ENCODE measurements at regions not wholly inside any gene's neighbourhood (a gene's known extent, or its start where the extent isn't known, plus 50 kb on each side); places are given as distances from the start of the nearest gene placed in this dataset.
A peak's percentile ranks its signal among the peaks of the same experiment; 100 is the strongest.

DNA sequence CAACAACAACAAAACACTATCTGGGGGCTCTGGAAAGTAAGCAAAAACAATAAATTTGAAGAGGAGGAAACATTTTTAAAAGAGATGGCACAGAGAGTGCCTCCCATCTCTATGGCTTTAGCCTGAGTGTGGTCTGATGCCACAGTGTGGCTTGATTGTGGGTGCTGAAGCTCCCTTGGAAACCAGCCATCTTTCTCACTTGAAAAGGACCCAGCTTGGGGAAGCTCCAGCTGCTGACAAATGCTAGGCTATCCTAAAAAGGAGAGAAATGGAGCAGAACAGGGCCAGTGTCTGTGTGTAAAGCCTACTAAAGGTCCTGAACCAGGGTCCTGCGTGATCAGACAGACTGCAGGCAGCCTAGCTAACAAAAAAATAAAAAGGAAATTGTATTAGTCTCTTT is 642.0 kb upstream of the PTBP2 start:
- Histone ChIP-seq H2AFZ (no peak overlapping the region), H3K9me2 (ENCODE audit: insufficient read depth) (no peaks in the 10 kb centered on the region), H3K27me3 (replicated peaks; ENCODE audit: insufficient read depth) (no peaks in the 10 kb centered on the region), H3K27ac (no peak overlapping the region), H3K79me2 (ENCODE audit: insufficient read depth) (no peaks in the 10 kb centered on the region), H4K20me1 (ENCODE audit: insufficient read depth) (no peaks in the 10 kb centered on the region), H3K4me3 (no peak overlapping the region), H3K4me2 (ENCODE audit: unreplicated experiment) (no peak overlapping the region), H3K4me1 (ENCODE audit: insufficient read depth) (no peaks in the 10 kb centered on the region), H3K36me3 (ENCODE audit: low read depth) (no peaks in the 10 kb centered on the region), H3F3A (ENCODE audit: insufficient read depth) (no peaks in the 10 kb centered on the region), H3K9ac (no peak overlapping the region), H3K9me3 (ENCODE audit: low read depth) (no peaks in the 10 kb centered on the region)
- WGBS, 2 experiments (ENCODE audit: low coverage in 1 of 2, low lambda C conversion rate in 2 of 2, missing lambda C conversion rate in 2 of 2) = 58 to 93% methylated on average over 1 of the region's 1 CpG
- no peak for TF ChIP-seq EZH2 (IDR thresholded peaks at IDR 0.05; ENCODE audit: insufficient read depth, poor library complexity, severe bottlenecking)
- TF ChIP-seq EZH2phosphoT487 (IDR thresholded peaks at IDR 0.05; ENCODE audit: insufficient read depth, low read depth) = no peak
- DNase-seq = no peak
- in situ Hi-C loops (cut with MboI) = no loop called here

DNA sequence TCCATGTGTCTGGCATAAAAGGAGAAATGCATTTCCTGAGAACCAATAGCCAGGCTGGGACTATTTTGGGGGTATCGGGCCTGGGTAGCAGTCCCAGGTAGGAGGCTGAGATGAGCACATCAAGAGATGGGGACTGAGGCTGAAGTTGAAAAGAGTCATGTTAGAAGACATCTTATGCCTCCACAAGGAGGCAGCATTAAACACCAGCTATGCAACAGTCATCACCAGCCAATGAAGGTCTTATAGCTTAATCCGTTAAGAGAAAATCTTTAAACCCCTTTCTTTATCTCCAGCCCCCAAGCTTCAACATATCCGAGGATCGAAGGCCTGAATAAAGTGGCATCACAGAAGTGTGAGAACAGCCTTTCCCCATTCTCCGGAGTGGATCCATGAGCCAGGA is 640.7 kb upstream of the PTBP2 start:
- no peak for TF ChIP-seq EZH2phosphoT487 (IDR thresholded peaks at IDR 0.05; ENCODE audit: insufficient read depth, low read depth)
- no peak for TF ChIP-seq EZH2 (IDR thresholded peaks at IDR 0.05; ENCODE audit: insufficient read depth, poor library complexity, severe bottlenecking)
- H3F3A ChIP-seq (ENCODE audit: insufficient read depth) = no peaks in the 10 kb centered on the region
- no peaks in the 10 kb centered on the region for H3K36me3 ChIP-seq (ENCODE audit: low read depth)
- H3K4me2 ChIP-seq (ENCODE audit: unreplicated experiment) = no peak overlapping the region
- no peak overlapping the region for H3K9ac ChIP-seq
- H2AFZ ChIP-seq = no peak overlapping the region
- peak; percentile 14 for DNase-seq
- H3K27me3 ChIP-seq (replicated peaks; ENCODE audit: insufficient read depth) = no peaks in the 10 kb centered on the region
- no peaks in the 10 kb centered on the region for H3K4me1 ChIP-seq (ENCODE audit: insufficient read depth)
- no peaks in the 10 kb centered on the region for H4K20me1 ChIP-seq (ENCODE audit: insufficient read depth)
- in situ Hi-C loops (cut with MboI) = no loop called here
- 82% methylated on average over 5 of the region's 5 CpGs for WGBS, 2 experiments (ENCODE audit: low coverage in 1 of 2, low lambda C conversion rate in 2 of 2, missing lambda C conversion rate in 2 of 2)
- no peak overlapping the region for H3K27ac ChIP-seq
- no peaks in the 10 kb centered on the region for H3K9me3 ChIP-seq (ENCODE audit: low read depth)
- H3K79me2 ChIP-seq (ENCODE audit: insufficient read depth) = no peaks in the 10 kb centered on the region
- H3K4me3 ChIP-seq = no peak overlapping the region
- H3K9me2 ChIP-seq (ENCODE audit: insufficient read depth) = no peaks in the 10 kb centered on the region

DNA sequence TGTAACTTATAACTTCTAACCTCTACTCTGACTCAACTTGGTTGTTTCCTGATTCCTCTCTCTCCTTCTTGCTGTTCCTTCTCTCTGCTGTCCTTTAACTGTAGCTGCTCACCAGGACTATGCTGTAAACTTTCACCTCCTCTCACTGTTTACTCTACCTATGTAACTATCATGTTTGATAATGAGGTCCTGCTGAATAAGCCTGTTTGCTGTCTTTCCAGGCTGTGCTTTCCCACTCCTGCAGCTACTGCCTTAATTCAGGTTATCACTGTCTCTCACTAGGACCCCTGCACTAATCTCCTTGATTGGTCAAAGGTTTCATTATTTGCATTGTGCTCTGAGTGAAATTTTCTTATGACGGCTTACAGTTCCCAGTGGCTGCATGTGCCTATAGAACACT is 633.9 kb upstream of the PTBP2 start:
- WGBS, 2 experiments (ENCODE audit: low coverage in 1 of 2, low lambda C conversion rate in 2 of 2, missing lambda C conversion rate in 2 of 2) = 80 to 86% methylated on average over 1 of the region's 1 CpG
- in situ Hi-C loops (cut with MboI) = no loop called here
- H3K9me3 ChIP-seq (ENCODE audit: low read depth) = no peaks in the 10 kb centered on the region

DNA sequence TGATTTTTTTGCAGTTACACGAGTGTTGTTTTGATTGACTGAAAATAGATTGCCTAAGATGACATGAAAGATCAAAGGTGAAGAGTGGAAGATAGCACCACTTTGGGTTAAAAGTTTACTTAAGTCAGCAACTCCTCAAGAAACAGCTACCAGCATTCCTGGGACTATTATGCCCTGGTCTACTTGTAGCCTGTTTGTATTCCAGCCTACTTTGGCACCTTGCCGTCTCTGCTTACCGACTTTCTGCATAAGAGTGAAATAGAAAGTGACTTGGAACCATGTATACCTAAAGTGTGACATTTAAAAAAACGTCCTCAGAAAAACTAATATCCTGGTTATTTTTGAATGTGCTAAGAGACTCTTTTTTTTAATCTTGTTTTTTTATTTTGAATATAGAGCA is 631.5 kb upstream of the PTBP2 start:
- Histone ChIP-seq H3K36me3 (ENCODE audit: low read depth) (no peaks in the 10 kb centered on the region), H3K4me2 (ENCODE audit: unreplicated experiment) (no peak overlapping the region), H3K27me3 (replicated peaks; ENCODE audit: insufficient read depth) (no peaks in the 10 kb centered on the region), H4K20me1 (ENCODE audit: insufficient read depth) (no peaks in the 10 kb centered on the region), H3K9ac (no peak overlapping the region), H3K27ac (no peak overlapping the region), H3K79me2 (ENCODE audit: insufficient read depth) (no peaks in the 10 kb centered on the region), H3K4me3 (no peak overlapping the region), H3K9me2 (ENCODE audit: insufficient read depth) (no peaks in the 10 kb centered on the region), H3K4me1 (ENCODE audit: insufficient read depth) (no peaks in the 10 kb centered on the region), H3K9me3 (ENCODE audit: low read depth) (no peaks in the 10 kb centered on the region), H2AFZ (no peak overlapping the region), H3F3A (ENCODE audit: insufficient read depth) (no peaks in the 10 kb centered on the region)
- in situ Hi-C loops (cut with MboI) = no loop called here
- TF ChIP-seq EZH2 (IDR thresholded peaks at IDR 0.05; ENCODE audit: insufficient read depth, poor library complexity, severe bottlenecking) (no peak), EZH2phosphoT487 (IDR thresholded peaks at IDR 0.05; ENCODE audit: insufficient read depth, low read depth) (no peak)
- DNase-seq = no peak
- WGBS, 2 experiments (ENCODE audit: low coverage in 1 of 2, low lambda C conversion rate in 2 of 2, missing lambda C conversion rate in 2 of 2) = 42 to 47% methylated on average over 4 of the region's 4 CpGs

More for the DNA sequence above, 633.9 kb upstream of the PTBP2 start:
- Histone ChIP-seq H3K9me2 (ENCODE audit: insufficient read depth) (no peaks in the 10 kb centered on the region), H2AFZ (no peak overlapping the region), H3F3A (ENCODE audit: insufficient read depth) (no peaks in the 10 kb centered on the region), H3K4me3 (no peak overlapping the region), H3K27ac (no peak overlapping the region), H3K27me3 (replicated peaks; ENCODE audit: insufficient read depth) (no peaks in the 10 kb centered on the region), H3K4me1 (ENCODE audit: insufficient read depth) (no peaks in the 10 kb centered on the region), H4K20me1 (ENCODE audit: insufficient read depth) (no peaks in the 10 kb centered on the region), H3K9ac (no peak overlapping the region), H3K36me3 (ENCODE audit: low read depth) (no peaks in the 10 kb centered on the region), H3K4me2 (ENCODE audit: unreplicated experiment) (no peak overlapping the region), H3K79me2 (ENCODE audit: insufficient read depth) (no peaks in the 10 kb centered on the region)
- TF ChIP-seq EZH2 (IDR thresholded peaks at IDR 0.05; ENCODE audit: insufficient read depth, poor library complexity, severe bottlenecking) (no peak), EZH2phosphoT487 (IDR thresholded peaks at IDR 0.05; ENCODE audit: insufficient read depth, low read depth) (no peak)
- no peak for DNase-seq
